GM20000 (cell line): ENCODE measurements at regions not wholly inside any gene's neighbourhood (a gene's known extent, or its start where the extent isn't known, plus 50 kb on each side); places are given as distances from the start of the nearest gene placed in this dataset.

Experiments
- DNase-seq: peaks from one replicate; pipeline ENCODE4 v3.0.0; 2012; ENCODE audit warnings: low spot score
- TF ChIP-seq, protein P1 (sequence below): IDR thresholded peaks from 2 replicates; pipeline ENCODE4 v1.5.1; 2012; ENCODE audit warnings: mild to moderate bottlenecking, control low read depth; ENCODE audit errors: extremely low read depth, missing control alignments

DNA sequence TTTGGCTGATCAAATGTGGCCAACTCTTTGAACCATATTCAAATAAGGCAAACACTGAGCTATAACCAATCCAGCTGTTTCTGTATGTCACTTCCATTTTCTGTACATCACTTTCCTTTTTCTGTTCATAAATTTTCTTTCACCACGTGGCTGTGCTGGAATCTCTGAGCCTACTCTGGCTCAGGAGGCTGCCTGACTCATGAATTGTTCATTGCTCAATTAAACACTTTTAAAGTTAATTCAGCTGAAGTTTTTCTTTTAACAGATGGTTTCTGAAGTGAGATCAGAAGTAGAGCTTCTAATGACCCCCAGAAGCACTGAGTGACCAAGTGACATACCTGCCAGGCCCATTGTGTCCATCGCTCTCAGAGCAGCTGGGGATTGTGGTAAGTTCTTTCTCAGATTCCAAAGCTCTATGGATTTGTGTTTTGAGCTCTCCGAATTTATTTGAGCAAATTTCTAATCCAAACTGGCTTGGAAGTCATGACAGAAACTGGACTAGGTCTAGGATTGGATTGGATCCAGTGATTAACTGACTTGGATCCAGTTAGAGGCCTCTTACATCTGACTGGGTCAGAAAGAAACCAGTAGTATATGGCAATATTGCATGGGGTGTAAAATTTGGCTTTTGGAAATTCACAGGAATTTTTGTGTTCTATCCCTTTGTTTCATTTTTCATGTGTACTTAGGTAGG lies 121.2 kb upstream of the BANK1 start:
- DNase-seq = no peak
- TF ChIP-seq, protein P1, sequence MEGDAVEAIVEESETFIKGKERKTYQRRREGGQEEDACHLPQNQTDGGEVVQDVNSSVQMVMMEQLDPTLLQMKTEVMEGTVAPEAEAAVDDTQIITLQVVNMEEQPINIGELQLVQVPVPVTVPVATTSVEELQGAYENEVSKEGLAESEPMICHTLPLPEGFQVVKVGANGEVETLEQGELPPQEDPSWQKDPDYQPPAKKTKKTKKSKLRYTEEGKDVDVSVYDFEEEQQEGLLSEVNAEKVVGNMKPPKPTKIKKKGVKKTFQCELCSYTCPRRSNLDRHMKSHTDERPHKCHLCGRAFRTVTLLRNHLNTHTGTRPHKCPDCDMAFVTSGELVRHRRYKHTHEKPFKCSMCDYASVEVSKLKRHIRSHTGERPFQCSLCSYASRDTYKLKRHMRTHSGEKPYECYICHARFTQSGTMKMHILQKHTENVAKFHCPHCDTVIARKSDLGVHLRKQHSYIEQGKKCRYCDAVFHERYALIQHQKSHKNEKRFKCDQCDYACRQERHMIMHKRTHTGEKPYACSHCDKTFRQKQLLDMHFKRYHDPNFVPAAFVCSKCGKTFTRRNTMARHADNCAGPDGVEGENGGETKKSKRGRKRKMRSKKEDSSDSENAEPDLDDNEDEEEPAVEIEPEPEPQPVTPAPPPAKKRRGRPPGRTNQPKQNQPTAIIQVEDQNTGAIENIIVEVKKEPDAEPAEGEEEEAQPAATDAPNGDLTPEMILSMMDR = no peak

DNA sequence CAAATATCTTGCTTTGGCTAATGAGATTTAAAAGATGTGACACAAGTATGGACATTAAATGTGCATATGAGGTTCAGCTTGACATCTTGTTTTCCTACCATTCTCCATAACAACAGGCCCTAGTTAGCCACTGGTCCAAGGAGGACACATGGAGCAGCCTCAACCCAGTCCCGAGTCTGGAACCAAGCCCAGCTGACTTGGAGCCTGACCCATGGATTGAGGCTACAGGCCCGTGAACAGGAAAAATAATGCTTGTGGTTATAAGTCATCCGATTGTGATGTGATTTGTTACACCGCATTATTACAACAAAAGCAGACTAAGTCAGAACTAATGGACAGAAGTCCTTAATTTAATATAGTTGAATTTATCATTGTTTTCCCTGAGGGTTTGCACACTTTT lies 123.2 kb upstream of the BANK1 start:
- TF ChIP-seq, protein P1 = no peak
- no peak for DNase-seq

- TF ChIP-seq, protein P1 = no peak
- DNase-seq = no peak
Measured at GRCh38 chr4:101660607-101661006, 129.9 kb upstream of the BANK1 start.

GRCh38 chr4:101655857-101656256 lies 134.7 kb upstream of the BANK1 start:
- no peak for DNase-seq
- TF ChIP-seq, protein P1 = no peak

DNA sequence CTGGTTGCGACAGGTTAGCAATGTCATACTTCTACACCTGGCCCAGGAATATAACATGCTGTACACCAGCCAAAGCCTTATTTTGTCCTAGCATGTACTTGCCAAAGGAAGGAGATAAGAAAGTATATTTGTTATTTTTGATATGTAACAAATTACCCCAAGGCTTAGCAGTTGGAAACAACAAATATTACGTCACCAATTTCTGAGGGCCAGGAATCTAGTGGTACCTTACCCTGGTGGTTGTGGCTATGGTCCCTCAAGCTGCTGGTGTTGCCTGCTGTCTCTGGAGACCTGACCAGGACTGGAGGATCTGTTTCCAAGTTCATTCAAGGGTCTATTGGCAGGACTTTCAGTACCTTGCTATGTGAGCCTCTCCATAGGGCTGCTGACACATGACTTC lies 135.5 kb upstream of the BANK1 start:
- no peak for DNase-seq
- TF ChIP-seq, protein P1 = no peak

- TF ChIP-seq, protein P1 = no peak
Measured at GRCh38 chr4:101651778-101652177, 138.8 kb upstream of the BANK1 start.

GRCh38 chr4:101649790-101650515 lies 140.6 kb upstream of the BANK1 start:
- TF ChIP-seq, protein P1 = no peak
- no peak for DNase-seq

More at GRCh38 chr4:101651778-101652177, 138.8 kb upstream of the BANK1 start:
- no peak for DNase-seq
